ENCODE measurements at regions not wholly inside any gene's neighbourhood (a gene's known extent, or its start where the extent isn't known, plus 50 kb on each side); places are given as distances from the start of the nearest gene placed in this dataset.

DNA sequence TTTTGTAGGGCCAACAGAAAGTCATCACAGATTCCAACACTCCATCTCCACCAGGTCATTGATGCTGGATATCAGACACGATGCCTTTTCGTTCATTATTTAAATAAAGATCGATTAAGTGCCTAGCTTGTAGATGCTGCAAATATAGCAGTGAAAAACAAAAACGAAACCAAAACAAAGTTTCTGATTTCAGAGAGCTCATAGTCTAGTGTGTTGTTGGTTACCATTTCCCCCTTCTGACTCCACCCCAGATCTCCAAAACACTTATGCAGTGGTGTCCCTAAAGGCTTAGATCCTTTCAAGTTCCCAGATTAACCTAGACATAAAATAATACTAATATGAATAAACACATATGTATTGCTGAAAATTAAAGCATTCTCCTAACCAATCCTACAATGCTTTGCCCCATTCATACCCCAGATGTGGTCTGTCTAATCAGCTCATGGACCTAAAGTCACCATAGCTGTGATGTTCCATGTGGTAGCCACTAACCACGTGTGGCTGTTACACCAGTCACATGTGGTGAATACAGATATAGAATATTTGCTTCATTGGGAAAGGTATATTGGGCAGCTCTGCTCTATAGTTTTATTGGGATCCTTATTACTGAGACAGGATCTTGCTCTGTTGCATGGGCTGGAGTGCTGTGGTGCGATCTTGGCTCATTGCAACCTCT lies 787.2 kb downstream of the TDRD15 start:
- DNase-seq, result no peak

DNA sequence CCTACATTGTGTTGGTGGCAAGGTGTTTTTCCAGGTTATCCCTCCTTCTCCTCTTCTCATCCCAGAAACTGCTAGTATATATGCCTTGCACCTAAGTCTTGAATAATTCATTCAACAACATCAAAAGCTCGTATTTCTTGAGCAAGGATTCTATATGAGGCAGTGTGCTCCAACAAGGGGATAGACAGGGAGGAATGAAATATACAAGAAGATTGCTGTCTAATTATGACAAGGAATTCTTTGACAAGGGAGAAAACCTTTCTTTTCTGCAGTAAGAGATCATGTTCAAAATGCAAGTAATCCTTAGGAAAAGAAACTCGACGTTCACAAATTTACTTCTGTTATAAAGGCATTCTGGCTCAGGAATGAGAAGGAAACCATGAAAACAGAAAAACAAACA lies 788.6 kb downstream of the TDRD15 start:
- no peak for DNase-seq

DNA sequence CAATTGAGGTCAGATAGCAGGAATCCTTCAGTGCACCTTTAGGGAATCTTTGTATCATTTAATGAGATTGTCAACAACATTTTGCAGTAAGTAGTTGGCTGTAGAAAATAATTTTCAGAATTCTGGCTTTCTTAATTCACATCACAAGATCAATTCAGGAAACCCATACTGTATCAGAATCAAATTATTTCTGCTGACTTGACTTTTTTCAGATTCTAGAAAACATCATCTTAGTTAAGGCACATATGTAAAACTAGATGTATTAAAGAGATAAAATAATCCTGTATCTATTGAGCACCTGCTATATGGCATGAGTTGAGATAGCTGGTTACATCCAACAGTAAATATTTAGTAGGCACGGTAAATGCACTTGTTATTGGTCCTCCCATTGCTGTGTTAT lies 791.4 kb downstream of the TDRD15 start:
- no peak for DNase-seq

DNA sequence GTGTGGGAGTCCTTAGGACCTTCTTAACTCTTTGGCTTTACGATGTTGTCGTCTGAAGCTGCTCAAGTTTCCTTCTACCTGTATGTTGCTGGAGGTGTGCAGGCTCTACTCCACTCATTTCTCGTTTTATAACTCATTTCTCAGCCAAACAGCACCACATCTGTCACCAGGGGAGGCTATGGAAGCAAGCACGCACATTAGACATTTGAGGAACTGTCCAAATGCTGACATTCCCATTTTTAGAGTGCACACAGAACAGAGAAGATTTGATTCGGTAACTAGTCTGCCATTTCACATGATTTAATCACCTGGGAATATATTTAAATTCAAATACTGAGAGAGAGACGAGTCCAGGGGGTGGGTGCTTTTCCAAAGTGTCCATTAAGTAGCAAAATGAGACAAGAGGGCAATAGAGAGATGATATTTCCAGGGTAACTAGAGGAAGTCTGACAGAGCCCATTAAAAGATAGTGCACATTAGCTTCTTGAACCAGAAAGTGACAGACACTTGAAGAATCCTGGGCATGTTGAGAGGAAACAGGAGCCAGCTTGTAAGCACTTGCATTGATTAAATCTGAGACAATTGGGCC lies 793.3 kb downstream of the TDRD15 start:
- no peak for DNase-seq

DNA sequence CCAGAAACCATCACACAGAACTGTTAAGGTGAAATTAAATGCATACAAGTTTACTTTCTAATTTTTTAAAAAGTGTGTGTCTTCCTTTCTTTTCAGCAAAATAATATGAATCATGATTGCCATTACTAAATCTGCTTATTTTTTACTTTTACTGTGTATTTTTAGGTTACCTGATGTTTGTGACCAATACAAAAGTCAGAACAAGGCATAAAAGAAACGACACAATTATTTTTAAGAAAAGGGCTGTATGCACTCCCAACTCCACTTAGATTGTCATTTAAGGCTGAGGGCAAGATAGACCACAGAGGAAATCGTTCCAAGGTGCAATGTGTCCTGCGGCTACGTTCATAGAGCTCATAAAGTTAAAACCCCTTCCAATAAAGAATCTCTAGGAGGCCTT lies 797.0 kb downstream of the TDRD15 start:
- DNase-seq, result no peak

DNA sequence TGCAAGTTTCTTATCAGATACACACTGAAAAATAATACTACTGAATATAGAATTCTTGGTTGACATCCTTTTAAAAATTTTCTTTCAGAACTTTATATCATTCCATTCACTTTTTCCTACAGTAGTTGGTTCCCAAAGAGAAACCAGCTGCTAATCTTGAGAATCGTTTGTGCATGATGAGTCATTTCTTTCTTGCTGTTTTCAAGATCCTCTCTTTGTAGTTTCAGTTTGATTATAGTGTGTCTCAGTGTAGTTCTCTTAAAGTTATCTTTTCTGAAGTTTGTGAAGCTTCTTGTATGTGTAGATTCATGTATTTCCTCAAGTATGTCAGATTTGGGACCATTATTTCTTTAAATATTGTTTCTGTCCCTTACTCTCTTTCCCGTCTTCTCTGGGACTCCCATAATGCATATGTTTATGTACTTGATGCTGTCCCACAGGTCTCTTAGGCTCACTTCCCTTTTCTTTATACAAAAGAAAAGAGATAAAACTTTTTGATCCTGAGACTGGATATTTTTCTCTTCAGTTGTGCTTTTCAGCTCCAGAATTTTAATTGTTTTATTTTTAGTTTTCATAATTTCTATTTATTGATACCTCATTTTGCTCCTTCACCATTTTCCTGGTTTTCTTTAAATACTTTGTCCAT lies 801.0 kb downstream of the TDRD15 start:
- no peak for DNase-seq

DNA sequence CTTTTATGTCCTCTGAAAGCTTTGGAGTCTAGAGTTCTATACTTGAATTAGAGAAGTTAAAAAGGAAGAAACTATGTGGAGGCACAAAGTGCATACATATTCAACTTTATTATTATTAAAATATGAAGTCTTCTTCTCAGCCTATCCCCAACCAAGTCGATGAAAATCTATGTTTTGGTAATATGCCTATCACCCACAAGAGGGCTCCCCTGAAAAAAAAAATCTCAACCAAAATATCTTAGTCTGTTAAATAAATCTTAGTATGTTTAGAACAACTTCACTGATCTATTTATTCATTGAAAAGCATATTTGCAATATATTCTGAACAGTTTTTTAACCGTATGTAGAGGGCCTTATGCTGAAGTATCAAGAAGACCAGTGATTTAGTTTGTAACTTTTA lies 804.5 kb downstream of the TDRD15 start:
- no peak for DNase-seq

DNA sequence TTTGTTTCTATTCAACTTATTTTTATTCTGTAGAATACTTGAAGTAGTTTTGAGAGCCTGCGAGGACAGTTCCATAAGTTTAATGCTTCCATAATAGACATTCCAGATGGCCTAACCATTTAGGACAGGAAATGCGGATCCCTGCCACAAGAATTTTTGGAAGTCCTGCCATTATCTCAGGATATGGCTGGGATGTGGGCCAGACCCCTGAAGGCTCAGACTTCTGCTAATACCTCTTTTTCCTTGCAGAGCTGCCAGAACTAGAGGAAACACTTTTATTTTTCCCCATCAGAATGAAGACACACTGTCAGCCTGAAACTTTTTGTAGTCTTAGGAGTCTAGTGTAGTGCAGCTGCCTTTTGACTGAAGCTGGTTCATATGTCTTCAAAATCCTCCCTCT lies 806.5 kb downstream of the TDRD15 start:
- DNase-seq, result no peak

DNA sequence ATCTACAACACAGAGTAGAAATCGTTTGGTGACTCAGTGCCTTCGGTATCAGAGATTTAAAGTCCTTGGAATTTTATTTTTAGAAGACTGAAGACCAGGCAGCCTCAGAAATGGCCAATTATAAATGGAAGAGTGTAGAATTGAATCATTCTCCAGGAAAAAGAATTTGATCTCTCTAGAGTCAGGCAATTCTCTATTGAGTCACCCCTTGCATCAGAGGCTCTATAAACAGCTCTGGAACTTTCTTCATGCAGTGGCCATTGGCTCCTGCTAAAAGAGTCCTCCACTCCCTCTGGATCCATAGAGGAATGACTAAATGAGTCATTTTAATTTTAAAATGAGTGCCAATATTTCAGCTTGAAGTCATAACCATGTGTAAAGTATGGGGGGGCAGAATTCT lies 816.2 kb downstream of the TDRD15 start:
- no peak for DNase-seq

DNA sequence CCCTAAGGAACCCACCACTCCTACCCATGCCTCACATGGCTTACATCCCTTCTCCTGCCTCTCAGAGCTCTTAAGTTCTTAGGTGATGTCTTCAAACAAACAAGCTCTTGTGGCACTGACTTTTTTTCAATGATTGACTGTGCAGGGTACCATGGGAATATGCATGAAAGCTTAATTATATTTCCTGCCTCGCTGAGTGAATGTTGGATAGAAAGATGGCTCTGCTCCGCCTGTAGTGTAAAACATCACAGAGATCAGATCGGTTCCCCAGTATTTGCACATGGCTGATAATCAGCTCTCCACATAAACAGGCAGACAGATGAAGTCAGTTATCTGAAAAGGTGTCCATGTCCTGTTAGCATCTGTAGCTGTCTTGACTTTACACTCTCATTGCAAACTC lies 820.8 kb downstream of the TDRD15 start:
- peak; percentile 28 for DNase-seq

DNA sequence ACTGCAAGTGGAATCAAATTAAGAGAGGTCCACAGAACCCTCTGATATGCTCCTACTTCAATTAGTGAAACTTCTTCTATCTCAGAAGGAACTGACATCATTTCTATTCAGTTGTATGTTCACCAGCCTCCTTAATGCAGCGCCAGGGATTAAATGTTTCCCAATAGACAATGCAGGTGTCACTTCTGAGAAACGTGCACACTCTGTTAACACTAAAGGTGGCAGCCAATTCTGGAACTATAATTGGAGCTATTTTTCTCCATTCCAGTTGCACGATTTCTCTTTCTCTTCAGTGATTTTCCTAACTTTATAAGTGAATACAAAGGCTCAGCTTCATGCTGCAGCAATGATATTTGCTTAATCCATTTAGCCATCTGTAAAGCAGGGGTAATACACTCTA lies 821.9 kb downstream of the TDRD15 start:
- peak; percentile 78 for DNase-seq

DNA sequence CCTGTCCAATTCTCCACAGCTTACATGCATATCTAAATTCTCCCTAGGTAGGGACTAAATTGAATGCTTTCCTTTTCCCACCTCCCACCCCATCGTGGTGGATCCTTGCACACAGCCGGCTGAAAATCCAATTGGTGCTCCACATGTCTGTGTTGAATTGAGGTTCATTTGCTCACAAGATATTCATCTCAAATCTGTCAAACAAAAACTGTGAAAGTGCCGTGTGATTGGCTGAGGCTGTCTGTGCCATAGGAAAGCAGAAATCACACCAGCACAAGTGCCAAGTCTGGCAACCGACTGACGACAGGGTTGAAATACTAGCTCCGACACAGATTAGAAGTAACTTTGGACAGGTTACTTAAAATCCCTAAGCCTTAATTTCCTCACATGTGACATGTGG lies 823.3 kb downstream of the TDRD15 start:
- DNase-seq, result peak; percentile 22

DNA sequence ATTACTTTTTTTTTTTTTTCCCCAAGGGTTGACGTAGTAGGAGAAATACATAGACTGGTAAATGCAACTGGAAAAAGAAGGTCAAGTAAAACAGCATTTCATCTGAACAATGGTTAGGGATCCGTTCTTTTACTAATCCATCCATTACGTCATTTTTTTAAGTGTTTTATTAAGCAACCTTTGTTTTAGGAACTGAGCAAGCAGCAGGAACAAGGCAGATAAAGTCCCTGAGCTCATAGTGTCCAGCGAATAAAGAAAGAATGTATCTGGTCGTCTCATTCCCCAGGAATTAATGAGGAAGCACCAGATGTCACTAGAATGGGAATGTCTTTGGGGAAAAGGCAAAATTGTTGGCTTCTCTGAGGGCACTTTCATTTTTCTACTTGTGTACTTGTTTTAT lies 842.4 kb downstream of the TDRD15 start:
- DNase-seq, result no peak

DNA sequence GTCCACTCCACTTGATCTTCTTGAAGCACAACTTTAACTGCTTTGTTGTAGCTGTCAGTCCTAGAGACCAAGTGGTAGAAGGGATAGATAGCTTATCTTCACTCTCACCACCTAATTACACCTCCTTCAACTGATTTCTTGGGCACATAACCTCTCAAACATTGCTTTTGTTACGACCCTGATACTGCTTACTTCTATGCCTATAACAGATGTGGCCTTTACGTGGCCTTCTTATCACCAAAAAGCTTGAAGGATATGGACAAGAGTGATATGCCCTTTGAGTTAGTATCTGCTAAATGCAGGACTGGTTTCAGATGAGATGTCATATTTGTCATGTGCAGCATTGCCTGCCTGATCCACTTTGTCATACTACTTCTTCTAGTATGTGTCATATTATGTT lies 847.2 kb downstream of the TDRD15 start:
- DNase-seq, result no peak

DNA sequence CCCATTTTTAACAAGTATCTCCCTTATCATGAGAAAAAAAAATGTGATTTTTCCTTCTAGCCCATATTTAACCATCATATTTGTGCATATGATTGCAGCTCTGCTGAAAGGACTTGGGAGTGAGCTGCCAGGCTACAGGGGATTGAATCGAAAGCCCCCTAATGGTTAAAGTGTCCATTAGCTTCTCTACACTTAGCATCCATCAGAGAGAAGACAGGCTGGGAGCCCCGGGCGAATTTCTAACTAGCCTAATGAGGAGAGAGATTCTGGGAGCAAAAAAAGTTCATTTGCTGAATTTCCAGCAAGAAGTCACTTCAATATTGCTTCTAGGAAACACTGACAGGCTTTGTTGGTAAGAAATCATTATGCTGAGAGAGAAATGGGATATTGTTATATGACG lies 848.8 kb downstream of the TDRD15 start:
- DNase-seq, result peak; percentile 21

DNA sequence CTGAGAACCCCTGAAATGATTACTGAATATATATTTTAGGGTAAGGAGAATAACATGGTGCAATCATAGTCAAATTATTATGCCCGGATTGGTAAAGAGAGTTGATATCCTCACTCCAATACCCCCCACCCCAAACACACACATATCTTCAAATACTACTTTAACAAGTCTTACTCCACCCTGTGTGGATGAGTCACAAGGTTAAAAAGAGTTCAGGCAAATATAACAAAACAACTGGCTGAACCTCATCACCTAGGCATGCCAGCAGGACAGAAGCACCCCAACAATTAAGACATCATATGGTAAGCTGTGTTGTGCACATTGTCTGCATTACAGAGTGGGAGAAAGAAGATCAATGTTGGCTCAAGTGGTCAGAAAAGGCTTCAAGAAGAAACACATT lies 857.4 kb downstream of the TDRD15 start:
- no peak for DNase-seq

DNA sequence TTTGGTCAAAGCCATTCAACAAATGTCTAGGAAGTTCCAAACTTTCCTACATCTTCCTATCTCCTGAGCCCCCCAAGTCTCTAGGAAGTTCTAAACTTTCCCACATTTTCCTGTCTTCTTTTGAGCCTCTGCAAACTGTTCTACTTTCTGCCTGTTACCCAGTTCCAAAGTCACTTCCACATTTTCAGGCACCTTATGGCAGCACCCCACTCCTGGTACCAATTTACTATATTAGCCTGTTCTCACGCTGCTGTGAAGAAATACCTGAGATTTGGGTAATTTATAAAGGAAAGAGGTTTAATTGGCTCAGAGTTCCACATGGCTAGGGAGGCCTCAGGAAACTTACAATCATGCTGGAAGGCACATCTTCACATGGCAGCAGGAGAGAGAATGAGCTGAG lies 869.2 kb downstream of the TDRD15 start:
- DNase-seq, result no peak

DNA sequence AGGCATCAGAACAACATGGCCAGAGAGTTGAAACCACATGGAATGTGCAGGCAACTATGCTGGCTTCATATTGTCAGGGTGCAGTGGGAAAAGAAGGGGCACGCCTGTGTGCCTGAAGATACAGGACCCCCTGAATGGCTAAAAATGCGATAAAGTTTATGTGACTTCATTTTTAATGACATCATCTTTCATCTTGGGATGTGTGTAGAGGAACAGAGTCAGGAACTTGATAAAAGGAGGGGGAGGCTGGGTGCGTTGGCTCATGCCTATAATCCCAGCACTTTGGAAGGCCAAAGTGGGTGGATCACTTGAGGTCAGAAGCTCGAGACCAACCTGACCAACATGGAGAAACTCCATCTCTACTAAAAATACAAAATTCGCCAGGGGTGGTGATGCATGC lies 872.6 kb downstream of the TDRD15 start:
- no peak for DNase-seq

DNA sequence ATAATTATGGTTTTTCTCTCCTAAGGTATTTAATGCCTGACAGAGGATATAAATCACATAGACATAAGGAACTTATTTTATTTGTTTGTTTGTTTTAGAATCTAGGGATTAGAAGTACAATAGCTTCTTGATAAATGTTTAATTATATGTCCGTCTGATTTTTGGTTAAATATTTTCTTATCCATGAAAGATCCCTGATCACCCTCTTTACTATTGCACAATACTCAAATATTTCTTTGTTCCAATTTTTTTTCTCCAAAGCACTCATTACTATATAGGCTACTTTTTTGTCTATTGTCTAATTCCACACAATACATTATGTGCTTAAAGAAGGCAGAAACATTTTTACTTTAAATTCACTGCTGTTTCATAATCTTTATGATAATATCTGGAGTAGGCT lies 875.8 kb downstream of the TDRD15 start:
- no peak for DNase-seq

DNA sequence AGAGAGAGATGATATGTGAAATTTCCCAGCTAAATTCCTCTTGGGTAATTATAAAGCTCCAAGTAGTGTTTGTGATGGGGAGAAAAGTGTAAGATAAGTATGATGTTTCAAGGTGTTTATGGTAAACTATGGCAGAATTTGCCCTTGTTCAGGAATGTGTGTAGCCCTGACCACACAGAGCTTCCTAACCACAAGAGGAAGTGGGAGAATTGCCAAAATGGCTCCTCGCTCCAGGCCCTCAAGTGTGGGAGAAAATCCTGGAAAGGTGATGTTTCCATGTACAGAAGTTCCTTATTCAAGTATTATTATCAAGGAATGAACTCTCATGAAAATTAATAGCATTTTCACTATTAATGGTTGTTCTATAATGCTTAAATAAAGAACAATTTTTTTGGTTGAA lies 878.3 kb downstream of the TDRD15 start:
- DNase-seq, result no peak

DNA sequence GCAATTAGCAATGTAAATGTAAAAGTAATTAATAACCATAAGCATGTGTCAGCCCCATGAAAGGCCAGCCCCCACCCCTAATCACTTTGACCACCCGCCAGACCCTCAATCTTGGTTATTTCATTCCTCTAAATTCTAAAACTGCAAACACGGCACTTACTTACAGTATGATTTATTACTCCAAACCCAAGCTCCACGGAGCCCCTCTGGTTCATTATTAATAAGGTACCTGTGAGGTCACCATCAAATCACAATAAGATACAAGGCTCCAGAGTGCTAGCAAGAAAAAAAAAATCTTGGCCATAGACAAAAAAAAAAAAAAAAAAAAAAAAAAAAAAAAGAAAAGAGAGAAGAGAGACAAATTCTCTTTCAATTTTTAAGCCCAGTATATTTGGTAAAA lies 879.5 kb downstream of the TDRD15 start:
- DNase-seq, result no peak

DNA sequence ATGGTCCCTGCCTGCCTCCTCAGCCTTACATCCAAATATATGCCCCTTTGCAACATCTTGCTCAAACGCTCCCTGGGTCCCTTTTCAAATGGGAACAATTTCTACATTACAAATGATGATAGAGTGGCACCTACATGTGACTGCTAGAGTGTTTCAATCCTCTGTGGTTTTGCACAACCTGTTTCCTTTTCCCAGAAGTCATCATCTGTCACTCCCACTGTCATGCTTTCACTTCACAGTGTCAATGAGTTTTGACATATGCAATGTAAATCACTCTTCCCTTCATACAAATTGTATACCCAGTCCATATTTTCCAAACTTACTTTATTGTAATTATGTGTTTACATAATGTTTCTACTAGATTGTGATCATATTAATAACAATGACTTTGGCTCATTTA lies 887.3 kb downstream of the TDRD15 start:
- DNase-seq, result no peak

DNA sequence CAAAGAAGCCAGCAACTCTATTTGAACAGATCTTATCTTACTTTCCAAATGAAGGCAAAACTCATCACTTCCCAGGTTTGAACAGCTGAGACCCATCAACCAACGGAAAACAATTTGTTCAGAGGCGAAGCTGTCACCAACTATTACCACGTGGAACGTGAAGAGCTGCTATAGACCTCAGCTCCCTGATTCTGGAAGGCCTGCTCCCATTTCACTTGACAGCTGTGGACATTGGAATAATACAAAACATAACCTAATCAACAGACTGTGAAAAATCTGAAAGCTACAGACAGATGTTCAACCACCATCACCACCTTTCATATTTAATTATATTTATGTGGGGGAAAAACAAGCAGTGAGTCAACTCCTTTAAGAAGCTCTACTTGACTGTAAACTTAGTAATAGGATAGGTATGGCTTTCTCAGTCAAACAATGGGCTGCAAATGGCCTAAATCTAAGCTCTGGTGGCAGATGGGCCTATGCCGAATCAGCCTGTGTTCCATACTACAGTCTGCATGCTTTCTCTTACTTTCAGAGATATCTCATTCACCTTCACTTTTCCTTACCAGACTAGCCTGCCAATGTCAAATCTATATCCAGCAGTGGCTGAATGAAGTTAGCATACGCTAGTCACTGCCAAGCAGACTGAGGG lies 896.4 kb downstream of the TDRD15 start:
- DNase-seq, result peak; percentile 71

DNA sequence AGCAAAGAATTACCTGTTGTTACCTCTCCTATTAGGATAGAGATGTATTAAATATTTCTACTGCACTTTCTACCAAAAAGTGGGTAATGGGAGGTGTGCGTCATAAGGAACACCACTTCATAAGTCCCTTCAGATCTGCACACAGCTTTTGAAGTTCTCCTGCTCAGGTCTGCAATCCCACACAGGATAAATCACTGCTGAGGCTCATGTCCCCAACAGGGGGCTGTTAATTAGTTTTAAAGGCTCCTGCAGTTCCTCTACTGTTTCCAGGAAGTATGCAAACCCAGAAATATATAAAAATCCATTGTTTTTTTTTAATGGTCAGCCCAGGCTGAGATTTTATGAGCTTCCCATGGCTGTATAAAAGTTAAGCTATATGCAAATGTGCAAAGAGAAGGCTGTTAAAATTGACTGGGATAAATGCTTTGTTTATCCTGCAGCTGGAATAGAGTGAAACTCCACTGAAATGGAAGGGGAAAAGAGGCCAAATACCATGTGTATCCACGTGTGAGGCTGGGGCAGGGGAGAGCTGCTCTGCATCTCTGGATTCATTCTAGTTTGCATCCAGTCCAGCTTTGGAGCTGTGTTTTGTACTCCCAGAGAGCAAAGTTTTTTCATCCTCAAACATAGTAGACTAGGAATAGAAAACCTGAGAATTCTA lies 903.7 kb downstream of the TDRD15 start:
- no peak for DNase-seq
